Mesenchymal stem cell (in vitro differentiated cells and primary cell): ENCODE measurements at regions not wholly inside any gene's neighbourhood (a gene's known extent, or its start where the extent isn't known, plus 50 kb on each side); places are given as distances from the start of the nearest gene placed in this dataset.

Source experiments
- DNase-seq: peaks from one replicate; pipeline ENCODE4 v3.0.0-alpha.2; 2013
- H2AFZ ChIP-seq: one replicate; pipeline ENCODE4 v1.6.1; 2013; ENCODE audit warnings: low read depth, mild to moderate bottlenecking, control low read depth, inconsistent platforms, low read length, moderate library complexity
- H2AK5ac ChIP-seq: 2 replicates; pipeline ENCODE4 v1.6.1; 2013; ENCODE audit warnings: low read length, moderate library complexity, mild to moderate bottlenecking, inconsistent platforms; ENCODE audit not compliant: severe bottlenecking
- H2BK120ac ChIP-seq: one replicate; pipeline ENCODE4 v1.6.1; 2013; ENCODE audit warnings: low read depth, mild to moderate bottlenecking, inconsistent platforms, low read length, moderate library complexity
- H2BK12ac ChIP-seq, 2 experiments: one replicate each; pipeline ENCODE4 v1.6.1; 2013; ENCODE audit warnings: inconsistent platforms in 2 of 2, low read length in 2 of 2, mild to moderate bottlenecking in 2 of 2, moderate library complexity in 2 of 2, control low read depth in 1 of 2
- H2BK15ac ChIP-seq: one replicate; pipeline ENCODE4 v1.6.1; 2013; ENCODE audit warnings: mild to moderate bottlenecking, low read depth, inconsistent platforms; ENCODE audit not compliant: poor library complexity, severe bottlenecking
- H2BK5ac ChIP-seq: 2 replicates; pipeline ENCODE4 v1.6.1; 2013; ENCODE audit warnings: low read depth, mild to moderate bottlenecking, low read length, control low read depth, inconsistent platforms; ENCODE audit not compliant: poor library complexity, severe bottlenecking
- H3K14ac ChIP-seq, 2 experiments: one replicate each; pipeline ENCODE4 v1.6.1; 2013; ENCODE audit warnings: inconsistent platforms in 2 of 2, low read length in 2 of 2, control low read depth in 1 of 2, mild to moderate bottlenecking in 1 of 2, moderate library complexity in 1 of 2
- H3K18ac ChIP-seq, 2 experiments: one replicate each; pipeline ENCODE4 v1.6.1; 2013; ENCODE audit warnings: inconsistent platforms in 2 of 2, low read length in 2 of 2, control low read depth in 1 of 2, low read depth in 1 of 2, mild to moderate bottlenecking in 1 of 2
- H3K23ac ChIP-seq, 2 experiments: one replicate each; pipeline ENCODE4 v1.6.1; 2013; ENCODE audit warnings: inconsistent platforms in 2 of 2, low read length in 2 of 2, mild to moderate bottlenecking in 2 of 2, moderate library complexity in 2 of 2, control low read depth in 1 of 2
- H3K27ac ChIP-seq: 2 replicates; pipeline ENCODE4 v1.5.1; 2013; ENCODE audit warnings: mild to moderate bottlenecking, moderate library complexity, low read length, control low read depth, inconsistent platforms; ENCODE audit not compliant: poor library complexity, severe bottlenecking
- H3K27me3 ChIP-seq, 2 experiments: 2 replicates each; pipeline versions ENCODE4 v1.6.1 to v1.7.0; 2013; ENCODE audit warnings: low read length in 2 of 2, mild to moderate bottlenecking in 2 of 2, moderate library complexity in 2 of 2, control low read depth in 1 of 2, inconsistent platforms in 1 of 2; ENCODE audit not compliant: control insufficient read depth in 1 of 2, insufficient read depth in 1 of 2
- H3K36me3 ChIP-seq, 2 experiments: 2 replicates each; pipeline versions ENCODE4 v1.6.1 to v1.7.0; 2013; ENCODE audit warnings: low read length in 2 of 2, control low read depth in 1 of 2, inconsistent platforms in 1 of 2, low read depth in 1 of 2, mild to moderate bottlenecking in 1 of 2; ENCODE audit not compliant: insufficient read depth in 2 of 2, control insufficient read depth in 1 of 2
- H3K4ac ChIP-seq, 2 experiments: one replicate each; pipeline ENCODE4 v1.6.1; 2013; ENCODE audit warnings: inconsistent platforms in 2 of 2, low read length in 2 of 2, mild to moderate bottlenecking in 2 of 2, moderate library complexity in 2 of 2, control low read depth in 1 of 2, low read depth in 1 of 2
- H3K4me1 ChIP-seq: 2 replicates; pipeline ENCODE4 v1.6.1; 2013; ENCODE audit warnings: low read depth, low read length, control low read depth; ENCODE audit not compliant: control insufficient read depth, insufficient read depth
- H3K4me2 ChIP-seq: 2 replicates; pipeline ENCODE4 v1.6.1; 2013; ENCODE audit warnings: low read length, mild to moderate bottlenecking, inconsistent platforms; ENCODE audit not compliant: poor library complexity, severe bottlenecking
- H3K4me3 ChIP-seq, 2 experiments: 2 replicates each; pipeline versions ENCODE4 v1.5.1 to v1.7.0; 2013; ENCODE audit warnings: low read length in 2 of 2, mild to moderate bottlenecking in 2 of 2, control low read depth in 1 of 2, low read depth in 1 of 2; ENCODE audit not compliant: insufficient read depth in 1 of 2
- H3K79me1 ChIP-seq: replicated peaks from 2 replicates; pipeline ENCODE4 v1.6.1; 2013; ENCODE audit warnings: mild to moderate bottlenecking, control low read depth, low read length, inconsistent platforms; ENCODE audit not compliant: poor library complexity, severe bottlenecking
- H3K9ac ChIP-seq: 2 replicates; pipeline ENCODE4 v1.7.0; 2013; ENCODE audit warnings: mild to moderate bottlenecking, low read length, moderate library complexity
- H3K9me3 ChIP-seq: 2 replicates; pipeline ENCODE4 v1.7.0; 2013; ENCODE audit warnings: mild to moderate bottlenecking, low read length; ENCODE audit not compliant: control insufficient read depth
- H4K8ac ChIP-seq: one replicate; pipeline ENCODE4 v1.6.1; 2013; ENCODE audit warnings: inconsistent platforms, mild to moderate bottlenecking, low read length, moderate library complexity
- H4K91ac ChIP-seq: one replicate; pipeline ENCODE4 v1.6.1; 2013; ENCODE audit warnings: mild to moderate bottlenecking, low read length, inconsistent platforms
- WGBS: methylation state at CpG from one replicate; pipeline ENCODE4 v1.1.7; 2013; ENCODE audit warnings: mixed read lengths; 5-methylcytosine and 5-hydroxymethylcytosine counted together

DNA sequence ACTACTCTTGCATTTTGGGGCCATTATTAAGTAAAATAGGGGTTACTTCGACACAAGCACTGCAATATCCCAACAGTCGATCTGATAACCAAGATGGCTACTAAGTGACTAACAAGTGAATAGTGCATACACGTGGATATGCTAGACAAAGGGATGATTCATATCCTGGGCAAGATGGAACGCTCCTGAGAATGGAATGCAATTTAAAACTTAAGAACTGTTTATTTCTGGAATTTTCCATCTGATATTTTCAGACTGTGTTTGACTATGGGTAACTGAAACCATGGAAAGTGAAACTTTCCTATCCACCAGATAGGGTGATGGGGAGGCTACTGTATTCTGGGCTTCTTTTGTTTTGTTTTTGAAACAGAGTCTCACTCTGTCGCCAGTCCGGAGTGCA, 66.5 kb downstream of the ILRUN start:
- Histone ChIP-seq H2BK5ac (no peak overlapping the region), H3K14ac (no peak overlapping the region), H2BK12ac (no peak overlapping the region), H3K23ac (no peak overlapping the region), H3K4ac (no peak overlapping the region), H3K18ac (no peak overlapping the region), H3K4me3 (no peak overlapping the region), H2BK15ac (no peak overlapping the region), H3K36me3 (peaks cover under 1 to 14% of the 10 kb centered on the region in 2 experiments), H4K8ac (no peak overlapping the region), H2AK5ac (no peak overlapping the region), H3K4me2 (no peak overlapping the region), H3K9ac (peak overlapping the region; percentile 18), H2AFZ (no peak overlapping the region), H4K91ac (no peak overlapping the region), H2BK120ac (no peak overlapping the region), H3K27me3 (no peaks in the 10 kb centered on the region), H3K79me1 (peaks cover 8% of the 10 kb centered on the region), H3K27ac (peak overlapping the region; percentile 48), H3K9me3 (no peaks in the 10 kb centered on the region), H3K4me1 (peaks cover 3% of the 10 kb centered on the region)
- DNase-seq = peak; percentile 91
- WGBS = 46% methylated on average over 6 of the region's 6 CpGs

DNA sequence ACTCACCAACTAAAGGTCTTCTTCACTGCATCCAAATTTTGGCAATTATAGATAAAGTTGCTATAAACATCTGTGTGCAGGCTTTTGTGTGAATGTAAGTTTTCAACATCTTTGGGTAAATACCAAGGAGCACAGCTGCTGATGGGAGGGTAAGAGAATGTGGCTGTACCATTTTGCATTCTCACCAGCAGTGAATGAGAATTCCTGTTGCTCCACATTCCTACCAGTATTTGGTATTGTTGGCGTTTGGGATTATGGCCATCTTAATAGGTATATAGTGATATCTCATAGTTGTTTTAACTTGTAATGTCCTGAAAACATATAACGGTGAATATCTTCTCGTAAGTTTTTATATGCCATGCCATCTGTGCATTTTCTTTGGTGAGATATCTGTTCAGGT, 69.3 kb downstream of the ILRUN start:
- DNase-seq = no peak
- Histone ChIP-seq H3K9ac (no peak overlapping the region), H2BK12ac (no peak overlapping the region), H2BK120ac (no peak overlapping the region), H3K4ac (no peak overlapping the region), H2AFZ (no peak overlapping the region), H3K27me3 (no peaks in the 10 kb centered on the region), H4K8ac (no peak overlapping the region), H3K9me3 (no peaks in the 10 kb centered on the region), H3K14ac (no peak overlapping the region), H3K4me3 (no peak overlapping the region), H2BK15ac (no peak overlapping the region), H3K4me1 (peaks cover 3% of the 10 kb centered on the region), H4K91ac (no peak overlapping the region), H3K27ac (no peak overlapping the region), H2AK5ac (no peak overlapping the region), H3K79me1 (peaks cover 8% of the 10 kb centered on the region), H3K4me2 (no peak overlapping the region), H3K23ac (no peak overlapping the region), H2BK5ac (no peak overlapping the region), H3K18ac (no peak overlapping the region), H3K36me3 (peaks cover 0 to 13% of the 10 kb centered on the region in 2 experiments)
- 100% methylated on average over 3 of the region's 3 CpGs for WGBS

DNA sequence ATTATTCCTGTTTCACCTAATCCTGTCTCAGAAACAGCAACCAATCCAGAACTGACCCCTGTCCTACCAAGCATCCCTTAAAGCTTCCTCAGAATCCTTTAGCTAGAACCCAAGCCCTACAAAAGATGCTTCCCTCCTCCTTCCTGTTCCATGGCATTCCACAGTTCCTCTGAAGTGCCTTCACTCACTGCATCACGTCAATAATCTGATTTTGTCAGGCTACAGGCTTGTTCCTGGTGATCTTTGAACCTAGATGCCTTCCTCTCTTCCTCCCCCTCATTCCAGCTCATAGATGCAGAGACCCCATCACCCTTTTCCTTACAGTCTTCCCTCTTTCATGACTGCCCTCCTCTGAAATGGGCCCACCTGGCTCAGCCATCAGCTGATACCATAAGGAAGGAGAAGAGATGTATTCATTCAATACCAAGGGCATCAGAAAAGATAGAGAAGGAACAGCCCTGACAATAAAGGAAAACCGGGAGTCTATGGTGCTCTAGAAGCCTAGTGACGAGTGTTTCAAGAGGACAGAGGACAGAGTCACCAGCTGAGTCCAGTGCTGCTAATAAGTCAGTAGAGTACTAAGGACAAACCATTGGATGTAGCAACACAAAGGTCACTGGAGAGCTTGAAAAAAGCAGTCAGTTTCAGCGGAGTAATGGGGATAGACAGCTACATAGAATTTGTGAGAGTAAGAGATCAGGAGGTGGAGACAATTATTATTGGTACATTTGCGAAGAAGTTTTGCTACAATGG, 62.5 kb upstream of the SPDEF start:
- WGBS = 91% methylated on average over 5 of the region's 5 CpGs
- Histone ChIP-seq H3K36me3 (peaks cover 3 to 21% of the 10 kb centered on the region in 2 experiments), H3K4me3 (no peak overlapping the region), H2AFZ (no peak overlapping the region), H3K79me1 (peaks cover 27% of the 10 kb centered on the region), H3K9me3 (no peaks in the 10 kb centered on the region), H3K9ac (no peak overlapping the region), H4K91ac (no peak overlapping the region), H2AK5ac (no peak overlapping the region), H3K27ac (no peak overlapping the region), H3K18ac (no peak overlapping the region), H3K27me3 (no peaks in the 10 kb centered on the region), H3K4me2 (no peak overlapping the region), H2BK5ac (no peak overlapping the region), H3K4ac (no peak overlapping the region), H2BK120ac (no peak overlapping the region), H3K14ac (no peak overlapping the region), H4K8ac (no peak overlapping the region), H3K23ac (no peak overlapping the region), H3K4me1 (no peaks in the 10 kb centered on the region), H2BK12ac (no peak overlapping the region), H2BK15ac (no peak overlapping the region)
- DNase-seq = no peak

DNA sequence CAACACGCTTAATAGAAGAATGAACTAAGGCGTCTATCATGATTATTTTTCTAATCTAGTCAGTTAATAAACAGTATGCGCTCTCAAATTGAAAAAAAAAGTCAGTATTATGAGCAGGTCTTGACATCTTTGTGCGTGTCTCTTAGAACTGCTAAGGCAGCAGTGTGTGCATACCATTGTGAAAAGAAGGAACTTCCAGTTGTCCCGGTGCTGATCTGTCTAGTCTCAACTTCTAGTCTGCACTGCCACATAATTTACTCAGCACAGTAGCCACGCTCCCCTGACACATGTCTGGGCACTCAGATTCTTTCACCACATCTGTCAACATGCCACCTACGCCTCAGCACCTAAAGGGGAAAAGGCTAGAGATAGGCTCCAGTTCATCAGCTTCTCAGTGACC, 61.1 kb upstream of the SPDEF start:
- H3K4me2 ChIP-seq = no peak overlapping the region
- H3K4ac ChIP-seq = no peak overlapping the region
- no peak overlapping the region for H3K27ac ChIP-seq
- H2AK5ac ChIP-seq = no peak overlapping the region
- no peak overlapping the region for H4K91ac ChIP-seq
- no peak overlapping the region for H4K8ac ChIP-seq
- H2BK120ac ChIP-seq = no peak overlapping the region
- no peak for DNase-seq
- no peak overlapping the region for H3K18ac ChIP-seq
- H3K23ac ChIP-seq = no peak overlapping the region
- H3K4me1 ChIP-seq = no peaks in the 10 kb centered on the region
- no peak overlapping the region for H2BK15ac ChIP-seq
- H2BK5ac ChIP-seq = no peak overlapping the region
- no peaks in the 10 kb centered on the region for H3K9me3 ChIP-seq
- H2AFZ ChIP-seq = no peak overlapping the region
- no peaks in the 10 kb centered on the region for H3K27me3 ChIP-seq
- H3K4me3 ChIP-seq = no peak overlapping the region
- H3K9ac ChIP-seq = no peak overlapping the region
- no peak overlapping the region for H2BK12ac ChIP-seq
- peaks cover 3 to 26% of the 10 kb centered on the region in 2 experiments for H3K36me3 ChIP-seq
- no peak overlapping the region for H3K14ac ChIP-seq
- H3K79me1 ChIP-seq = peaks cover 29% of the 10 kb centered on the region
- WGBS = 87% methylated on average over 7 of the region's 7 CpGs
